GM19468 (cell line): ENCODE measurements at regions not wholly inside any gene's neighbourhood (a gene's known extent, or its start where the extent isn't known, plus 50 kb on each side); places are given as distances from the start of the nearest gene placed in this dataset.
"Not testable (repeated sequence)": the region's sequence is repeated elsewhere in the genome, so short reads cannot be mapped to it uniquely, and the experiment has no call there.

Experiments
- ATAC-seq: cut with Tn5 transposase; IDR thresholded peaks from one replicate; pipeline ENCODE4 v1.9.1; 2021; ENCODE audit warnings: mild to moderate bottlenecking, moderate library complexity, moderate number of reproducible peaks; ENCODE audit not compliant: unreplicated experiment; ENCODE audit errors: extremely low read depth

- no peak for ATAC-seq
These were observed 990.3 kb downstream of the CDH8 start for GRCh38 chr16:61045931-61046330.

- no peak for ATAC-seq
These were observed 993.5 kb downstream of the CDH8 start for GRCh38 chr16:61042737-61043136.

GRCh38 chr16:61030616-61031015 is 1005.6 kb downstream of the CDH8 start:
- no peak for ATAC-seq

GRCh38 chr16:61024180-61024900 is 1011.9 kb downstream of the CDH8 start:
- ATAC-seq: no peak

- ATAC-seq: no peak
These were observed 1021.4 kb downstream of the CDH8 start for GRCh38 chr16:61014869-61015268.

GRCh38 chr16:61007694-61008093 is 1028.5 kb downstream of the CDH8 start:
- no peak for ATAC-seq

GRCh38 chr16:61005952-61006351 is 1030.3 kb downstream of the CDH8 start:
- ATAC-seq: no peak

- ATAC-seq: no peak
These were observed 1033.6 kb downstream of the CDH8 start for GRCh38 chr16:61002479-61003204.

- no peak for ATAC-seq
These were observed 1044.4 kb downstream of the CDH8 start for GRCh38 chr16:60991886-60992285.

GRCh38 chr16:60989592-60989991 is 1046.6 kb downstream of the CDH8 start:
- ATAC-seq: no peak

- no peak for ATAC-seq
These were observed 1057.1 kb downstream of the CDH8 start for GRCh38 chr16:60979119-60979518.

GRCh38 chr16:60949800-60950199 is 1086.4 kb downstream of the CDH8 start:
- no peak for ATAC-seq

GRCh38 chr16:60945225-60945624 is 1091.0 kb downstream of the CDH8 start:
- ATAC-seq: no peak

- not testable (repeated sequence) for ATAC-seq
These were observed 1100.0 kb downstream of the CDH8 start for GRCh38 chr16:60936189-60936588.

GRCh38 chr16:60932600-60932999 is 1103.6 kb downstream of the CDH8 start:
- no peak for ATAC-seq

GRCh38 chr16:60930291-60930690 is 1105.9 kb downstream of the CDH8 start:
- no peak for ATAC-seq

- ATAC-seq: no peak
These were observed 1113.3 kb downstream of the CDH8 start for GRCh38 chr16:60922920-60923319.

GRCh38 chr16:60914334-60914733 is 1121.9 kb downstream of the CDH8 start:
- no peak for ATAC-seq

- no peak for ATAC-seq
These were observed 1128.6 kb downstream of the CDH8 start for GRCh38 chr16:60907645-60908044.

GRCh38 chr16:60905811-60906210 is 1130.4 kb downstream of the CDH8 start:
- ATAC-seq: no peak

- no peak for ATAC-seq
These were observed 1134.1 kb downstream of the CDH8 start for GRCh38 chr16:60902114-60902513.

GRCh38 chr16:60882816-60883215 is 1153.4 kb downstream of the CDH8 start:
- no peak for ATAC-seq
